Mammary epithelial cell (primary cell): ENCODE measurements at regions not wholly inside any gene's neighbourhood (a gene's known extent, or its start where the extent isn't known, plus 50 kb on each side); places are given as distances from the start of the nearest gene placed in this dataset.

Source experiments
- EZH2 ChIP-seq: IDR thresholded peaks from 2 replicates; pipeline ENCODE4 v1.6.1; 2012; ENCODE audit warnings: low read length, inconsistent platforms, borderline replicate concordance
- TF ChIP-seq, protein P1 (sequence below), 2 donors: IDR thresholded peaks in 1 of 2; conservative IDR thresholded peaks in 1 of 2; 2 replicates each; pipeline ENCODE4 v1.5.1; 2011 to 2012; ENCODE audit warnings: inconsistent platforms in 2 of 2, low read length in 2 of 2, mild to moderate bottlenecking in 2 of 2, control low read depth in 1 of 2, low read depth in 1 of 2; ENCODE audit not compliant: insufficient read depth in 1 of 2; ENCODE audit errors: extremely low read depth in 1 of 2

DNA sequence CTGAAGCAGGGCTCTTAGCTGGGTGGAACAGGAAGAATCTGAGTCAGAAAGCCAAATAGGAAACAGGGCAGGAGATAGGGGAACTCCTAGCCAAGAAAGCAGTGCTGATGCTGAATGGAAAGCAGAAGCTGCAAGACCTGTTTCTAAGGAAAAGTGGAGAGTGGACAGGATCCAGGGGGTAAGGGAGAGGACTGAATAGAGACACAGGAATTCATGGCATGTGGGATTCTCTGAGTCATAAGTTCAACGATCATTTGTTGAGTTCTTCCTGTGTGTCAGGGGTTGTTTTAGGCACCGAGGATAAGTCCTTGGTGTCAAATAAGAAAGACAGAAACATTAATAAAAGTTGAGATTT is 153.8 kb upstream of the FGGY start:
- TF ChIP-seq, protein P1, sequence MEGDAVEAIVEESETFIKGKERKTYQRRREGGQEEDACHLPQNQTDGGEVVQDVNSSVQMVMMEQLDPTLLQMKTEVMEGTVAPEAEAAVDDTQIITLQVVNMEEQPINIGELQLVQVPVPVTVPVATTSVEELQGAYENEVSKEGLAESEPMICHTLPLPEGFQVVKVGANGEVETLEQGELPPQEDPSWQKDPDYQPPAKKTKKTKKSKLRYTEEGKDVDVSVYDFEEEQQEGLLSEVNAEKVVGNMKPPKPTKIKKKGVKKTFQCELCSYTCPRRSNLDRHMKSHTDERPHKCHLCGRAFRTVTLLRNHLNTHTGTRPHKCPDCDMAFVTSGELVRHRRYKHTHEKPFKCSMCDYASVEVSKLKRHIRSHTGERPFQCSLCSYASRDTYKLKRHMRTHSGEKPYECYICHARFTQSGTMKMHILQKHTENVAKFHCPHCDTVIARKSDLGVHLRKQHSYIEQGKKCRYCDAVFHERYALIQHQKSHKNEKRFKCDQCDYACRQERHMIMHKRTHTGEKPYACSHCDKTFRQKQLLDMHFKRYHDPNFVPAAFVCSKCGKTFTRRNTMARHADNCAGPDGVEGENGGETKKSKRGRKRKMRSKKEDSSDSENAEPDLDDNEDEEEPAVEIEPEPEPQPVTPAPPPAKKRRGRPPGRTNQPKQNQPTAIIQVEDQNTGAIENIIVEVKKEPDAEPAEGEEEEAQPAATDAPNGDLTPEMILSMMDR (conservative IDR thresholded peaks at IDR 0.05 in 1 of 2, IDR thresholded peaks at IDR 0.05 in 1 of 2; ENCODE audit: extremely low read depth in 1 of 2, insufficient read depth in 1 of 2, low read depth in 1 of 2, low read length in 2 of 2): no peak
- no peak for TF ChIP-seq EZH2
